Liver (tissue), 3 donors: ENCODE measurements at regions not wholly inside any gene's neighbourhood (a gene's known extent, or its start where the extent isn't known, plus 50 kb on each side); places are given as distances from the start of the nearest gene placed in this dataset.

ENCODE experiments used
- CTCF ChIP-seq: fragments of 150-350 bp; IDR thresholded peaks from 2 replicates; pipeline ENCODE4 v1.5.1; 2017; ENCODE audit warnings: improper control_type of control experiment, low read depth, low read length; ENCODE audit not compliant: missing input control
- GABPA ChIP-seq, 2 donors: IDR thresholded peaks in 1 of 2; conservative IDR thresholded peaks in 1 of 2; 2 replicates each; pipeline ENCODE4 v1.6.1; 2016; ENCODE audit warnings: antibody characterized with exemption in 2 of 2, mild to moderate bottlenecking in 1 of 2, moderate library complexity in 1 of 2
- JUND ChIP-seq, 2 donors: IDR thresholded peaks; 2 replicates each; pipeline ENCODE4 v1.6.1; 2016; ENCODE audit warnings: antibody characterized with exemption in 2 of 2
- REST ChIP-seq: IDR thresholded peaks from 2 replicates; pipeline ENCODE4 v1.6.1; 2016; ENCODE audit warnings: antibody characterized with exemption, mild to moderate bottlenecking
- ZBTB33 ChIP-seq: IDR thresholded peaks from 2 replicates; pipeline ENCODE4 v1.6.1; 2016; ENCODE audit warnings: antibody characterized with exemption
- donor health status: healthy.
- donor health status: healthy.

- TF ChIP-seq CTCF, result no peak
- no peak for TF ChIP-seq JUND (IDR thresholded peaks at IDR 0.05)
- no peak for TF ChIP-seq ZBTB33
- TF ChIP-seq REST, result no peak
- no peak for TF ChIP-seq GABPA (IDR thresholded peaks at IDR 0.05 in 1 of 2, conservative IDR thresholded peaks at IDR 0.05 in 1 of 2)
Observed at GRCh38 chr2:14494759-14495158, 137.8 kb upstream of the LRATD1 start.
